SK-N-MC (cell line): ENCODE measurements at regions not wholly inside any gene's neighbourhood (a gene's known extent, or its start where the extent isn't known, plus 50 kb on each side); places are given as distances from the start of the nearest gene placed in this dataset.

ENCODE experiments used
- FOXP2 ChIP-seq: optimal IDR thresholded peaks from 2 replicates; pipeline ENCODE3; 2011; ENCODE audit warnings: mild to moderate bottlenecking, moderate library complexity; ENCODE audit not compliant: insufficient read depth; ENCODE audit errors: extremely low read length, control extremely low read depth
- POLR2AphosphoS5 ChIP-seq: IDR thresholded peaks from 2 replicates; pipeline ENCODE4 v1.6.1; 2012; ENCODE audit warnings: mild to moderate bottlenecking, low read depth, low read length, borderline replicate concordance

DNA sequence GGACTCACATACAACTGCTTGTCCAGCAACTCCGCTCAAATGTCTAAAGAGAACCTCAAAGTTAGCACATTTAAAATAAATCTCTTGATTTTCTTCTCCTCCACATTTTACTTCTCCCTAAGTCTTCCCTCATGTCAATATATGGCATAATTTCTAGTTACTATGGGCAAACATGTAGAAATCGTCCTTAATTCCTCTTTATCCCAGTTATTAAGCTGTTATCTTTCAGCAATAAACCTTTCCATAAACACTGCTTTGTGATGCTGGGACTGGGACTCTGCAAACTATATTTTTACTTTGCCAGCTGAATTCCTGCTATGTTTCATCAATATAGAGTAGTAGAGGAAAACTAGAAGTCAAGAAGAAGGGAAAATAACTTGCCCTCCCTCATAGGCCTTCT, 99.7 kb downstream of the KCNRG start:
- TF ChIP-seq POLR2AphosphoS5 (no peak), FOXP2 (no peak)
